Vagina (tissue), 2 donors: ENCODE measurements at regions not wholly inside any gene's neighbourhood (a gene's known extent, or its start where the extent isn't known, plus 50 kb on each side); places are given as distances from the start of the nearest gene placed in this dataset.

Source experiments
- DNase-seq, 2 donors: peaks; one replicate each; pipeline ENCODE4 v3.0.0-alpha.2; 2017; ENCODE audit errors: extremely low spot score in 2 of 2
- H3K27ac ChIP-seq: fragments of 200-600 bp; sonication (generic); one replicate; pipeline ENCODE4 v1.5.1; 2019
- H3K27me3 ChIP-seq: fragments of 200-600 bp; sonication (generic); one replicate; pipeline ENCODE4 v1.5.1; 2019
- H3K36me3 ChIP-seq, 2 donors: fragments of 200-600 bp; sonication (generic); one replicate each; pipeline ENCODE4 v1.5.1; 2017 to 2019
- H3K4me1 ChIP-seq: fragments of 200-600 bp; sonication (generic); one replicate; pipeline ENCODE4 v1.5.1; 2019
- H3K4me3 ChIP-seq, 2 donors: fragments of 200-600 bp; sonication (generic); 1 replicate in 1 of 2; 2 replicates in 1 of 2; pipeline ENCODE4 v1.5.1; 2016 to 2019
- H3K9me3 ChIP-seq: fragments of 200-600 bp; sonication (generic); one replicate; pipeline ENCODE4 v1.5.1; 2019
- POLR2A ChIP-seq, 2 donors: fragments of 450-650 bp; IDR thresholded peaks; one replicate each; pipeline ENCODE4 v1.6.1; 2017; ENCODE audit warnings: antibody characterized with exemption in 2 of 2, mild to moderate bottlenecking in 2 of 2, moderate library complexity in 2 of 2
- POLR2AphosphoS5 ChIP-seq, 2 donors: sonication (generic); formaldehyde crosslinking; IDR thresholded peaks; one replicate each; pipeline ENCODE4 v1.9.0; 2017; ENCODE audit warnings: antibody characterized with exemption in 2 of 2, mild to moderate bottlenecking in 2 of 2, low read depth in 1 of 2; ENCODE audit not compliant: insufficient read depth in 1 of 2
- intact Hi-C: fragments of 100-400 bp; cut with DNase I; formaldehyde crosslinking; loops from one replicate; pipeline ENCODE4 v1.15.1; 2023
- TF ChIP-seq, protein P1 (sequence below), 3 experiments: fragments of 450-650 bp in 2 of 3; fragments of 200-600 bp in 1 of 3; sonication (generic) in 1 of 3; IDR thresholded peaks; one replicate each; pipeline ENCODE4 v1.5.1; 2017 to 2019; ENCODE audit warnings: antibody characterized with exemption in 3 of 3, mild to moderate bottlenecking in 2 of 3, moderate library complexity in 2 of 3

DNA sequence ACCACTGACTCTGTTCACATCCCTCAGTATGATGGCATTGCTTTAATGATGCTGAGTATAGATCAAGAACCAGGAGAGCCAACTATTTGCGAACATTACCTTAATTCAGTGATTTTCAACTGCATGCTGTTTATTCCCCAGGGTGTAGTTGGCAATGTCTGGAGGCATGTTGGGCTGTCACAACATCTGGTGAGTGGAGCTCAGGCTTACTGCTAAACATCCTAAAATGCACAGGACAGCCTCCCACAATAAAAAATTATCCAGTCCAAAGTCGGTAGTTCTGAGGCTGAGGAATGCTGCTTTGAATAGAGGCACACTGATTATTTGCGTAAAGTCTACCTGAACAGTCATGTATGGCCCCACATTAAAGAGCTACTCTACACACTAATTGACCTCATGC lies 94.8 kb upstream of the OPRM1 start:
- no peak for DNase-seq
- Histone ChIP-seq H3K27ac (no peak overlapping the region), H3K4me1 (no peaks in the 10 kb centered on the region), H3K4me3 (no peak overlapping the region), H3K27me3 (no peaks in the 10 kb centered on the region), H3K36me3 (no peaks in the 10 kb centered on the region), H3K9me3 (no peaks in the 10 kb centered on the region)
- TF ChIP-seq POLR2A (IDR thresholded peaks at IDR 0.05): no peak
- TF ChIP-seq, protein P1, sequence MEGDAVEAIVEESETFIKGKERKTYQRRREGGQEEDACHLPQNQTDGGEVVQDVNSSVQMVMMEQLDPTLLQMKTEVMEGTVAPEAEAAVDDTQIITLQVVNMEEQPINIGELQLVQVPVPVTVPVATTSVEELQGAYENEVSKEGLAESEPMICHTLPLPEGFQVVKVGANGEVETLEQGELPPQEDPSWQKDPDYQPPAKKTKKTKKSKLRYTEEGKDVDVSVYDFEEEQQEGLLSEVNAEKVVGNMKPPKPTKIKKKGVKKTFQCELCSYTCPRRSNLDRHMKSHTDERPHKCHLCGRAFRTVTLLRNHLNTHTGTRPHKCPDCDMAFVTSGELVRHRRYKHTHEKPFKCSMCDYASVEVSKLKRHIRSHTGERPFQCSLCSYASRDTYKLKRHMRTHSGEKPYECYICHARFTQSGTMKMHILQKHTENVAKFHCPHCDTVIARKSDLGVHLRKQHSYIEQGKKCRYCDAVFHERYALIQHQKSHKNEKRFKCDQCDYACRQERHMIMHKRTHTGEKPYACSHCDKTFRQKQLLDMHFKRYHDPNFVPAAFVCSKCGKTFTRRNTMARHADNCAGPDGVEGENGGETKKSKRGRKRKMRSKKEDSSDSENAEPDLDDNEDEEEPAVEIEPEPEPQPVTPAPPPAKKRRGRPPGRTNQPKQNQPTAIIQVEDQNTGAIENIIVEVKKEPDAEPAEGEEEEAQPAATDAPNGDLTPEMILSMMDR (IDR thresholded peaks at IDR 0.05): no peak
- TF ChIP-seq POLR2AphosphoS5 (IDR thresholded peaks at IDR 0.05; ENCODE audit: insufficient read depth in 1 of 2, low read depth in 1 of 2): no peak
- intact Hi-C loops: no loop called here

DNA sequence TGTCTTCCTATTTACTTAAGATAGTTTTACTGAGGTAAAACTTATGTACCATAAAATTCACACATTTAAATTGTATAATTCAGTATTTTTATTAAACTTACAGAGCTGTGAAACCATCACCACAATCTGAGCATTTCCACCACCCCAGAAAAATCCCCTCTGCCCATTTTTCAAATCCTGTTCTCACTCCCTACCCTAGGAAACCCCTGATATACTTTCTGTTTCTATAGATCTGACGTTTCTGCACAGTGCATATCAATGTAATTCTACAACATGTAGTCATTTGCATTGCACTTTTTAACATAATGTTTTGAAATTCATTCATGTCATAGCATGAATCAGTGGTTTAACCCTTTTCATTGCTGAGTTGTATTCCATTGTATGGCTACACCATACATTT lies 96.7 kb upstream of the OPRM1 start:
- H3K36me3 ChIP-seq: no peaks in the 10 kb centered on the region
- DNase-seq: no peak
- H3K9me3 ChIP-seq: no peaks in the 10 kb centered on the region
- no peaks in the 10 kb centered on the region for H3K4me1 ChIP-seq
- H3K27me3 ChIP-seq: no peaks in the 10 kb centered on the region
- no peak overlapping the region for H3K4me3 ChIP-seq
- no peak overlapping the region for H3K27ac ChIP-seq
- intact Hi-C loops: no loop called here
- TF ChIP-seq POLR2A (IDR thresholded peaks at IDR 0.05) (no peak), POLR2AphosphoS5 (IDR thresholded peaks at IDR 0.05; ENCODE audit: insufficient read depth in 1 of 2, low read depth in 1 of 2) (no peak)
- TF ChIP-seq, protein P1 (IDR thresholded peaks at IDR 0.05): no peak

DNA sequence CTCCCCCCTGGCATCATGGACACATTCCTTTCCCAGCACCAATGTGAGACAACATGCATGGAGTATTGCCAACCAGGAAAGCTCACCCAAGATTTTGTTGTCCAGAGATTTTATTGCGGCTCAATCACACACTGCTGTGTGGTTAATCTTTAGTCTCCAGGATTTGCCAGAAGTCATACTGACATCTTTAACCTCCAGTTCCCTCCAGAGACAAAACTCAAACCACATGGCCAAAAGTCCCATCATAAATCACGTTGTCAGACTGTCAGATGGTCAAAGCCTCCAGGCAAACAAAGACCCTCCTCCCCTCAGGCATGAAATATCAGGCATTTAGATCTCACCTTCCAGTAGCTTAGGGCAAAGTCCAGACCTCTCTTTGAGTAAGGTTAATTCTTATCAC lies 97.3 kb upstream of the OPRM1 start:
- H3K4me3 ChIP-seq: no peak overlapping the region
- intact Hi-C loops: no loop called here
- H3K36me3 ChIP-seq: no peaks in the 10 kb centered on the region
- H3K27ac ChIP-seq: no peak overlapping the region
- TF ChIP-seq POLR2A (IDR thresholded peaks at IDR 0.05): no peak
- no peak for TF ChIP-seq POLR2AphosphoS5 (IDR thresholded peaks at IDR 0.05; ENCODE audit: insufficient read depth in 1 of 2, low read depth in 1 of 2)
- H3K27me3 ChIP-seq: no peaks in the 10 kb centered on the region
- no peaks in the 10 kb centered on the region for H3K4me1 ChIP-seq
- DNase-seq: no peak
- no peaks in the 10 kb centered on the region for H3K9me3 ChIP-seq

DNA sequence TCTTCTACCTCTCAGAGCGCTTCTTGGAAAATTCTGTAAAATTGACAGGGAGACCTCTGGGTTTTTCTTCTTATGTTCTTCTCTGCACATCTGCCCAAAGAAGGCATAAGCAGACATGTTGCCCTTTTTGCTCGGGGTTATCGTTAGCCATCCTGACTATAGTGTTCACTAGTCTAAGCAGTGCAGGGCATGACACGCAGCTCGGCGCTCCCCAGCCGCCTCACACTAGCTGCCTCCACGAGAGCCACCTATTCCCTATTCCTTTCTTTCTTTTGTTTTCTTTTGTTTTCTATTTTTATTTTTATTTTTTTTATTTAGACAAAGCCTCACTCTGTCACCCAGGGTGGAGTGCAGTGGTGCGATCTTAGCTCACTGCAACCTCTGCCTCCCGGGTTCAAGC lies 100.2 kb upstream of the OPRM1 start:
- Histone ChIP-seq H3K36me3 (no peaks in the 10 kb centered on the region), H3K4me3 (no peak overlapping the region), H3K27me3 (no peaks in the 10 kb centered on the region), H3K4me1 (no peaks in the 10 kb centered on the region), H3K9me3 (no peaks in the 10 kb centered on the region), H3K27ac (no peak overlapping the region)
- intact Hi-C loops: no loop called here
- TF ChIP-seq POLR2A (IDR thresholded peaks at IDR 0.05) (no peak), POLR2AphosphoS5 (IDR thresholded peaks at IDR 0.05; ENCODE audit: insufficient read depth in 1 of 2, low read depth in 1 of 2) (no peak)
- TF ChIP-seq, protein P1 (IDR thresholded peaks at IDR 0.05): no peak
- no peak for DNase-seq

DNA sequence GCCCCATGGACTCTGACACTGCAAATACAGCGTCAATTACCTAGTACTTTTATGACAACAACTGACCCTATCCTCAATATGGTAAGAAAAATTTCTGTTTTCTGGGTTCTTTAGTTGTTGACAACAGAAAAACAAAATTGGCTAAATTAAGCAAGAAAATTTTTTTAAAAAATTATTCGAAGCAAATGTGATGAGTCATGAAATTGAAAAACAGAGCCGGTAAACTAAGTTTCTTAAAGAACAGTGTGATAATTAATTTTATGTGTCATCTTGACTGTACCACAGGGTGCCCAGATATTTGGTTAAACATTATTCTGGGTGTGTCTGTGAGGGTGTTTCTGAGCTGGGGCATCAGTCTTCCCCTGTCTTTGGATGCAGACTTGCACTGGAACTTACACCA lies 107.6 kb upstream of the OPRM1 start:
- Histone ChIP-seq H3K9me3 (no peaks in the 10 kb centered on the region), H3K4me3 (no peak overlapping the region), H3K27me3 (no peaks in the 10 kb centered on the region), H3K27ac (no peak overlapping the region), H3K36me3 (no peaks in the 10 kb centered on the region), H3K4me1 (no peaks in the 10 kb centered on the region)
- no peak for DNase-seq
- TF ChIP-seq POLR2AphosphoS5 (IDR thresholded peaks at IDR 0.05; ENCODE audit: insufficient read depth in 1 of 2, low read depth in 1 of 2): no peak
- TF ChIP-seq, protein P1 (IDR thresholded peaks at IDR 0.05): no peak
- TF ChIP-seq POLR2A (IDR thresholded peaks at IDR 0.05): no peak
- intact Hi-C loops: no loop called here

DNA sequence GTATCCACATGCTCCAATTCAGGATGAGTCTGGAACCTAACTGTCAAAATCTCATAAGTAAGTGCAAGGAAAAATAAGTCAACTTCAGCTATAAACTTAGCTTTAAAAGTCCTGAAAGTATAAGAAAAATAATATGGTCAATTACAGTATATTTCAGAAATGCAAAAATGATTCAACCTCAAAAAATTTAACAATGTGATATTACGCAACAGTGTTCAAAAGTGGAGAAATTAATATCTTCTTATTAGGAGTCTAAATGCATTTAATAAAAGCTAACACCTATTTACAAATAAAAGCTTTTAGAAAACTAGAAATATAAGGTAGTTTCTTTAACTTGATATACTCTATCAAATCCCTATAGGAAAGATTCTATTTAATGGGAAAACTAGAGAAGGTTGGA lies 111.2 kb upstream of the OPRM1 start:
- intact Hi-C loops: no loop called here

More for the DNA sequence above, 111.2 kb upstream of the OPRM1 start:
- TF ChIP-seq POLR2A (IDR thresholded peaks at IDR 0.05): no peak
- TF ChIP-seq, protein P1 (IDR thresholded peaks at IDR 0.05): no peak
- TF ChIP-seq POLR2AphosphoS5 (IDR thresholded peaks at IDR 0.05; ENCODE audit: insufficient read depth in 1 of 2, low read depth in 1 of 2): no peak
- no peaks in the 10 kb centered on the region for H3K4me1 ChIP-seq
- H3K27me3 ChIP-seq: no peaks in the 10 kb centered on the region
- no peak overlapping the region for H3K4me3 ChIP-seq
- no peak for DNase-seq
- no peaks in the 10 kb centered on the region for H3K36me3 ChIP-seq
- H3K9me3 ChIP-seq: no peaks in the 10 kb centered on the region
- no peak overlapping the region for H3K27ac ChIP-seq
